Mucosa of descending colon (tissue), 3 donors: ENCODE measurements at regions not wholly inside any gene's neighbourhood (a gene's known extent, or its start where the extent isn't known, plus 50 kb on each side); places are given as distances from the start of the nearest gene placed in this dataset.

Experiments used
- ATAC-seq: fragments of 200-7000 bp; cut with Tn5 transposase; one replicate; pipeline ENCODE4 v1.9.1; 2020; ENCODE audit warnings: mild to moderate bottlenecking, moderate library complexity
- DNase-seq, 3 donors: peaks; one replicate each; pipeline ENCODE4 v3.0.0-alpha.2; 2020
- H3K36me3 ChIP-seq: fragments of 200-600 bp; one replicate; pipeline ENCODE4 v1.8.0; 2021; ENCODE audit warnings: low read depth, mild to moderate bottlenecking
- H3K4me1 ChIP-seq: fragments of 200-600 bp; one replicate; pipeline ENCODE4 v1.8.0; 2021; ENCODE audit warnings: low read depth, mild to moderate bottlenecking
- H3K4me3 ChIP-seq: fragments of 200-600 bp; one replicate; pipeline ENCODE4 v1.8.0; 2021; ENCODE audit warnings: mild to moderate bottlenecking
- H3K9me3 ChIP-seq: fragments of 200-600 bp; one replicate; pipeline ENCODE4 v1.8.0; 2021; ENCODE audit warnings: mild to moderate bottlenecking
- CTCF ChIP-seq: fragments of 200-600 bp; IDR thresholded peaks from one replicate; pipeline ENCODE4 v1.8.0; 2022; ENCODE audit warnings: antibody characterized with exemption, mild to moderate bottlenecking
- intact Hi-C, 2 donors: fragments of 100-400 bp; cut with DNase I in 1 of 2; cut with micrococcal nuclease in 1 of 2; formaldehyde crosslinking; loops; one replicate each; pipeline versions ENCODE4 v1.11.0 to v1.11.1; 2022; cut with DNase I, micrococcal nuclease
- donor health status: DM: no; HTN: no; CAD: no; lungs with moderate emphysema.
- donor health status: DM: no; HTN: no; CAD: no.
- donor health status: DM: no; HTN: yes; CAD: no.

GRCh38 chr18:76687304-76687962 is 134.9 kb upstream of the ZNF236 start:
- Histone ChIP-seq H3K4me3 (no peak overlapping the region), H3K4me1 (no peaks in the 10 kb centered on the region), H3K36me3 (no peaks in the 10 kb centered on the region), H3K9me3 (no peaks in the 10 kb centered on the region)
- no peak for DNase-seq
- intact Hi-C loops, result loop anchor here in 1 of 2 donors (5.0 kb wide), 1 partner anchor 290 kb away; no protein-coding TSS in a partner anchor
- ATAC-seq, result no peak
- TF ChIP-seq CTCF, result no peak

- H3K9me3 ChIP-seq, result no peaks in the 10 kb centered on the region
- DNase-seq, result peak in 2 of 3 donors; percentile 48 to 56
- ATAC-seq, result peak; percentile 78
- no peaks in the 10 kb centered on the region for H3K36me3 ChIP-seq
- no peak overlapping the region for H3K4me3 ChIP-seq
- intact Hi-C loops, result loop anchor here in 1 of 2 donors (5.0 kb wide), 1 partner anchor 289 kb away; no protein-coding TSS in a partner anchor
- H3K4me1 ChIP-seq, result no peaks in the 10 kb centered on the region
- TF ChIP-seq CTCF, result peak; percentile 13
These were observed 135.6 kb upstream of the ZNF236 start for GRCh38 chr18:76686737-76687231.

GRCh38 chr18:76685860-76686259 is 136.5 kb upstream of the ZNF236 start:
- intact Hi-C loops, result loop anchor here in 1 of 2 donors (5.0 kb wide), 1 partner anchor 289 kb away; no protein-coding TSS in a partner anchor
- Histone ChIP-seq H3K4me3 (no peak overlapping the region), H3K36me3 (no peaks in the 10 kb centered on the region), H3K9me3 (no peaks in the 10 kb centered on the region), H3K4me1 (no peaks in the 10 kb centered on the region)
- ATAC-seq (no peak), DNase-seq (no peak)
- TF ChIP-seq CTCF, result no peak

GRCh38 chr18:76685402-76685801 is 137.0 kb upstream of the ZNF236 start:
- Histone ChIP-seq H3K9me3 (no peaks in the 10 kb centered on the region), H3K4me3 (no peak overlapping the region), H3K4me1 (no peaks in the 10 kb centered on the region), H3K36me3 (no peaks in the 10 kb centered on the region)
- intact Hi-C loops, result loop anchor here in 1 of 2 donors (5.0 kb wide), 1 partner anchor 288 kb away; no protein-coding TSS in a partner anchor
- no peak for ATAC-seq
- no peak for DNase-seq
- no peak for TF ChIP-seq CTCF

- Histone ChIP-seq H3K4me3 (no peak overlapping the region), H3K4me1 (no peaks in the 10 kb centered on the region), H3K36me3 (no peaks in the 10 kb centered on the region), H3K9me3 (no peaks in the 10 kb centered on the region)
- no peak for ATAC-seq
- DNase-seq, result no peak
- TF ChIP-seq CTCF, result no peak
- intact Hi-C loops, result no loop called here
These were observed 138.1 kb upstream of the ZNF236 start for GRCh38 chr18:76684265-76684664.
